Mesothelial cell of epicardium (in vitro differentiated cells): ENCODE measurements at regions not wholly inside any gene's neighbourhood (a gene's known extent, or its start where the extent isn't known, plus 50 kb on each side); places are given as distances from the start of the nearest gene placed in this dataset.
"Not testable (repeated sequence)": the region's sequence is repeated elsewhere in the genome, so short reads cannot be mapped to it uniquely, and the experiment has no call there.

ENCODE experiments used
- DNase-seq, 2 experiments: peaks; one replicate each; pipeline ENCODE4 v3.0.0; 2021; ENCODE audit warnings: low spot score in 2 of 2; ENCODE audit not compliant: unreplicated experiment in 2 of 2
- H3K27ac Mint-ChIP-seq: 2 replicates; pipeline ENCODE4 v1.8.0; 2021; ENCODE audit warnings: mixed read lengths
- H3K27me3 Mint-ChIP-seq: 2 replicates; pipeline ENCODE4 v1.8.0; 2021; ENCODE audit warnings: low read depth, mixed read lengths
- H3K36me3 Mint-ChIP-seq: 2 replicates; pipeline ENCODE4 v1.8.0; 2021; ENCODE audit warnings: mixed read lengths
- H3K4me1 Mint-ChIP-seq: 2 replicates; pipeline ENCODE4 v1.8.0; 2021; ENCODE audit warnings: mixed read lengths
- H3K4me3 Mint-ChIP-seq: 2 replicates; pipeline ENCODE4 v1.8.0; 2021; ENCODE audit warnings: mild to moderate bottlenecking, moderate library complexity, mixed read lengths
- H3K9me3 Mint-ChIP-seq: 2 replicates; pipeline ENCODE4 v1.8.0; 2021; ENCODE audit warnings: mixed read lengths
- CTCF ChIP-seq: fragments of 200-600 bp; sonication (generic); IDR thresholded peaks from one replicate; pipeline ENCODE4 v1.5.0; 2021; ENCODE audit warnings: antibody characterized with exemption; ENCODE audit not compliant: unreplicated experiment

- no peak for TF ChIP-seq CTCF
- H3K36me3 Mint-ChIP-seq, result no peaks in the 10 kb centered on the region
- H3K27ac Mint-ChIP-seq, result no peak overlapping the region
- H3K4me1 Mint-ChIP-seq, result no peaks in the 10 kb centered on the region
- peaks cover 47% of the 10 kb centered on the region for H3K27me3 Mint-ChIP-seq
- no peak for DNase-seq
- no peak overlapping the region for H3K4me3 Mint-ChIP-seq
- no peaks in the 10 kb centered on the region for H3K9me3 Mint-ChIP-seq
Observed at GRCh38 chr18:47709556-47709955, 220.9 kb downstream of the SMAD2 start.

GRCh38 chr18:47708206-47708605 is 222.3 kb downstream of the SMAD2 start:
- peaks cover 51% of the 10 kb centered on the region for H3K27me3 Mint-ChIP-seq

GRCh38 chr18:47701134-47701533 is 229.3 kb downstream of the SMAD2 start:
- Mint-ChIP-seq H3K4me3 (no peak overlapping the region), H3K27ac (no peak overlapping the region), H3K4me1 (no peaks in the 10 kb centered on the region), H3K36me3 (no peaks in the 10 kb centered on the region), H3K27me3 (peaks cover 63% of the 10 kb centered on the region), H3K9me3 (no peaks in the 10 kb centered on the region)
- TF ChIP-seq CTCF, result no peak
- no peak for DNase-seq

More at GRCh38 chr18:47708206-47708605, 222.3 kb downstream of the SMAD2 start:
- no peak overlapping the region for H3K4me3 Mint-ChIP-seq
- no peak for TF ChIP-seq CTCF
- H3K4me1 Mint-ChIP-seq, result no peaks in the 10 kb centered on the region
- no peak for DNase-seq
- H3K36me3 Mint-ChIP-seq, result no peaks in the 10 kb centered on the region
- H3K9me3 Mint-ChIP-seq, result no peaks in the 10 kb centered on the region
- no peak overlapping the region for H3K27ac Mint-ChIP-seq

- no peaks in the 10 kb centered on the region for H3K4me1 Mint-ChIP-seq
- no peaks in the 10 kb centered on the region for H3K36me3 Mint-ChIP-seq
- TF ChIP-seq CTCF, result no peak
- no peaks in the 10 kb centered on the region for H3K9me3 Mint-ChIP-seq
- no peak for DNase-seq
- peaks cover 69% of the 10 kb centered on the region for H3K27me3 Mint-ChIP-seq
- no peak overlapping the region for H3K4me3 Mint-ChIP-seq
- H3K27ac Mint-ChIP-seq, result no peak overlapping the region
Observed at GRCh38 chr18:47696870-47697269, 233.6 kb downstream of the SMAD2 start.

GRCh38 chr18:47691611-47692010 is 238.8 kb downstream of the SMAD2 start:
- no peak overlapping the region for H3K4me3 Mint-ChIP-seq
- TF ChIP-seq CTCF, result no peak
- no peaks in the 10 kb centered on the region for H3K9me3 Mint-ChIP-seq
- H3K4me1 Mint-ChIP-seq, result peaks cover 9% of the 10 kb centered on the region
- H3K27me3 Mint-ChIP-seq, result peaks cover 64% of the 10 kb centered on the region
- H3K27ac Mint-ChIP-seq, result no peak overlapping the region
- H3K36me3 Mint-ChIP-seq, result no peaks in the 10 kb centered on the region
- no peak for DNase-seq

GRCh38 chr18:47690778-47691177 is 239.7 kb downstream of the SMAD2 start:
- not testable (repeated sequence) for H3K27ac Mint-ChIP-seq, DNase-seq, H3K4me3 Mint-ChIP-seq, H3K9me3 Mint-ChIP-seq, H3K4me1 Mint-ChIP-seq, H3K36me3 Mint-ChIP-seq
- peaks cover 58% of the 10 kb centered on the region for H3K27me3 Mint-ChIP-seq
